B cell (primary cell): ENCODE measurements at regions not wholly inside any gene's neighbourhood (a gene's known extent, or its start where the extent isn't known, plus 50 kb on each side); places are given as distances from the start of the nearest gene placed in this dataset.

ENCODE experiments used
- ATAC-seq: fragments of 200-7000 bp; cut with Tn5 transposase; one replicate; pipeline ENCODE4 v1.10.0; 2021; ENCODE audit warnings: low read depth, mild to moderate bottlenecking, moderate number of reproducible peaks, moderate library complexity
- CTCF ChIA-PET: fragments of 350-600 bp; sonication (Branson Sonifier 250); formaldehyde crosslinking; loops from one replicate; lab custom pipeline; 2021; ENCODE audit warnings: antibody characterized with exemption, inconsistent platforms; lab: Charles Lee
- POLR2A ChIA-PET: fragments of 350-600 bp; sonication (Branson Sonifier 250); formaldehyde crosslinking; loops from one replicate; lab custom pipeline; 2021; ENCODE audit warnings: antibody characterized with exemption; lab: Charles Lee
- DNase-seq: peaks from one replicate; pipeline ENCODE4 v3.0.0; 2013
- H2AFZ ChIP-seq: 2 replicates; pipeline ENCODE4 v1.6.1; 2012; ENCODE audit warnings: mild to moderate bottlenecking, low read depth, low read length; ENCODE audit not compliant: insufficient read depth, poor library complexity, severe bottlenecking
- H3K27ac ChIP-seq, 2 donors: 1 replicate in 1 of 2; 2 replicates in 1 of 2; pipeline ENCODE4 v1.5.1; 2012 to 2013; ENCODE audit warnings: low read length in 2 of 2, mild to moderate bottlenecking in 2 of 2, moderate library complexity in 1 of 2
- H3K27me3 ChIP-seq, 4 experiments: fragments of 200-600 bp in 1 of 4; sonication (generic) in 1 of 4; replicated peaks in 1 of 4; 1 replicate in 2 of 4; 2 replicates in 2 of 4; pipeline versions ENCODE4 v1.6.1 to v1.7.0; 2013 to 2016; ENCODE audit warnings: low read length in 3 of 4, mild to moderate bottlenecking in 2 of 4, mixed read lengths in 1 of 4, moderate library complexity in 1 of 4; ENCODE audit not compliant: insufficient read depth in 4 of 4, control insufficient read depth in 3 of 4; ENCODE audit errors: control extremely low read depth in 1 of 4
- H3K36me3 ChIP-seq, 2 experiments: replicated peaks in 1 of 2; 1 replicate in 1 of 2; 2 replicates in 1 of 2; pipeline versions ENCODE4 v1.6.1 to v1.7.1; 2013; ENCODE audit warnings: low read length in 1 of 2; ENCODE audit not compliant: insufficient read depth in 2 of 2, control insufficient read depth in 1 of 2; ENCODE audit errors: control extremely low read depth in 1 of 2, extremely low read depth in 1 of 2
- H3K4me1 ChIP-seq, 2 donors: fragments of 200-600 bp in 1 of 2; sonication (generic) in 1 of 2; 1 replicate in 1 of 2; 2 replicates in 1 of 2; pipeline versions ENCODE4 v1.5.1 to v1.6.1; 2013 to 2017; ENCODE audit warnings: low read length in 2 of 2; ENCODE audit not compliant: control insufficient read depth in 2 of 2, insufficient read depth in 2 of 2
- H3K4me2 ChIP-seq: replicated peaks from 2 replicates; pipeline ENCODE3; 2012; ENCODE audit warnings: mild to moderate bottlenecking, low read depth, low read length; ENCODE audit not compliant: poor library complexity, severe bottlenecking
- H3K4me3 ChIP-seq, 5 experiments: fragments of 200-600 bp in 1 of 5; sonication (generic) in 1 of 5; 1 replicate in 3 of 5; 2 replicates in 2 of 5; pipeline versions ENCODE4 v1.5.1 to v1.7.0; 2011 to 2016; ENCODE audit warnings: low read length in 4 of 5, mild to moderate bottlenecking in 4 of 5, low read depth in 2 of 5, control low read depth in 1 of 5, moderate library complexity in 1 of 5; ENCODE audit not compliant: insufficient read depth in 1 of 5; ENCODE audit errors: control extremely low read depth in 1 of 5, extremely low read depth in 1 of 5
- H3K79me2 ChIP-seq: fragments of 200-600 bp; sonication (generic); one replicate; pipeline ENCODE4 v1.6.0; 2016; ENCODE audit warnings: low read length; ENCODE audit not compliant: control insufficient read depth, insufficient read depth
- H3K9ac ChIP-seq: fragments of 200-600 bp; sonication (generic); 2 replicates; pipeline ENCODE4 v1.6.1; 2017; ENCODE audit warnings: mild to moderate bottlenecking, low read length, moderate library complexity
- H3K9me3 ChIP-seq, 3 donors: one replicate each; pipeline versions ENCODE4 v1.6.1 to v1.7.1; 2013; ENCODE audit warnings: low read length in 2 of 3; ENCODE audit not compliant: control insufficient read depth in 2 of 3, insufficient read depth in 1 of 3; ENCODE audit errors: control extremely low read depth in 1 of 3
- H4K20me1 ChIP-seq: 2 replicates; pipeline ENCODE4 v1.6.0; 2012; ENCODE audit warnings: mild to moderate bottlenecking, low read length; ENCODE audit not compliant: insufficient read depth, control insufficient read depth, poor library complexity, severe bottlenecking
- H3K27ac Mint-ChIP-seq: one replicate; pipeline ENCODE4 v1.8.0; 2021; ENCODE audit warnings: mixed read lengths
- H3K27me3 Mint-ChIP-seq: one replicate; pipeline ENCODE4 v1.8.0; 2021; ENCODE audit warnings: mixed read lengths
- H3K4me1 Mint-ChIP-seq: one replicate; pipeline ENCODE4 v1.8.0; 2021; ENCODE audit warnings: mixed read lengths
- H3K4me3 Mint-ChIP-seq: one replicate; pipeline ENCODE4 v1.8.0; 2021; ENCODE audit warnings: mixed read lengths
- H3K9me3 Mint-ChIP-seq: one replicate; pipeline ENCODE4 v1.8.0; 2022; ENCODE audit warnings: mixed read lengths; ENCODE audit not compliant: insufficient read depth
- EZH2 ChIP-seq: IDR thresholded peaks from 2 replicates; pipeline ENCODE4 v1.6.1; 2012; ENCODE audit warnings: borderline replicate concordance, low read depth, mild to moderate bottlenecking, moderate library complexity, low read length; ENCODE audit not compliant: insufficient read depth, poor library complexity, severe bottlenecking
- WGBS: methylation state at CpG from one replicate; pipeline ENCODE4 v1.1.5; 2013; ENCODE audit warnings: missing lambda C conversion rate; ENCODE audit not compliant: insufficient coverage; 5-methylcytosine and 5-hydroxymethylcytosine counted together
- intact Hi-C: fragments of 100-400 bp; cut with micrococcal nuclease; formaldehyde crosslinking; loops from one replicate; pipeline ENCODE4 v1.10.0; 2022
- TF ChIP-seq, protein P1 (sequence below): fragments of 200-600 bp; IDR thresholded peaks from one replicate; pipeline ENCODE4 v1.8.0; 2022; ENCODE audit warnings: antibody characterized with exemption, mild to moderate bottlenecking

DNA sequence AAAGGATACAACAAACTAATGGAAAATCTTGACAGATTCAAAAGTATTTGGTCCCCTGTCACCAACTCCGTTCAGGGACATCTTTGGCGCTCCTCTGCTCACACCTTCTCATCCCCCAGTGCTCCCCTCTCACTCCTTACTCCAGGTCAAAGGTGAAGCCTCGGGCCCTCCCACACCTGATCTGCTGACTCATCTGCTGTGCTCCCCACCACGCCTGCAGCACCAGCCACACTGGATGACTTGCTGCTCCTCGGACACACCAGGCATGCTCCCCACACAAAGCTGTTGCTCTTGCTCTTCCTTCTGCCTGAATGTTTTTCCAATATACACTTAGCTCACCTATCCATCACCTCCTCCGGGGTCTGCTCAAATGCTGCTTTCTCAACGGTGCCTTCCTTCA, 123.4 kb downstream of the ESM1 start:
- no peaks in the 10 kb centered on the region for H4K20me1 ChIP-seq
- intact Hi-C loops = no loop called here
- DNase-seq (no peak), ATAC-seq (no peak)
- peaks cover 2 to 19% (median 3%) of the 10 kb centered on the region in 3 donors for H3K9me3 ChIP-seq
- peaks cover 0 to 3% (median 0%) of the 10 kb centered on the region in 4 experiments for H3K27me3 ChIP-seq
- no peaks in the 10 kb centered on the region for H3K79me2 ChIP-seq
- H3K9ac ChIP-seq = no peak overlapping the region
- H3K4me1 ChIP-seq = peaks cover under 1 to 2% of the 10 kb centered on the region in 2 donors
- no peaks in the 10 kb centered on the region for H3K36me3 ChIP-seq
- Mint-ChIP-seq H3K4me1 (peaks cover under 1% of the 10 kb centered on the region), H3K27me3 (peaks cover 43% of the 10 kb centered on the region), H3K27ac (no peak overlapping the region), H3K4me3 (no peak overlapping the region), H3K9me3 (peaks cover 15% of the 10 kb centered on the region)
- TF ChIP-seq, protein P1, sequence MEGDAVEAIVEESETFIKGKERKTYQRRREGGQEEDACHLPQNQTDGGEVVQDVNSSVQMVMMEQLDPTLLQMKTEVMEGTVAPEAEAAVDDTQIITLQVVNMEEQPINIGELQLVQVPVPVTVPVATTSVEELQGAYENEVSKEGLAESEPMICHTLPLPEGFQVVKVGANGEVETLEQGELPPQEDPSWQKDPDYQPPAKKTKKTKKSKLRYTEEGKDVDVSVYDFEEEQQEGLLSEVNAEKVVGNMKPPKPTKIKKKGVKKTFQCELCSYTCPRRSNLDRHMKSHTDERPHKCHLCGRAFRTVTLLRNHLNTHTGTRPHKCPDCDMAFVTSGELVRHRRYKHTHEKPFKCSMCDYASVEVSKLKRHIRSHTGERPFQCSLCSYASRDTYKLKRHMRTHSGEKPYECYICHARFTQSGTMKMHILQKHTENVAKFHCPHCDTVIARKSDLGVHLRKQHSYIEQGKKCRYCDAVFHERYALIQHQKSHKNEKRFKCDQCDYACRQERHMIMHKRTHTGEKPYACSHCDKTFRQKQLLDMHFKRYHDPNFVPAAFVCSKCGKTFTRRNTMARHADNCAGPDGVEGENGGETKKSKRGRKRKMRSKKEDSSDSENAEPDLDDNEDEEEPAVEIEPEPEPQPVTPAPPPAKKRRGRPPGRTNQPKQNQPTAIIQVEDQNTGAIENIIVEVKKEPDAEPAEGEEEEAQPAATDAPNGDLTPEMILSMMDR = no peak
- no peak for TF ChIP-seq EZH2
- ChIA-PET POLR2A (no interaction called here), CTCF (interaction anchor here (1.1 kb wide), 1 partner anchor 17 kb away, joined by 5 read pairs; no protein-coding TSS in a partner anchor)
- H2AFZ ChIP-seq = no peak overlapping the region
- WGBS = 64% methylated on average over 7 of the region's 7 CpGs
- H3K4me3 ChIP-seq = no peak overlapping the region
- H3K27ac ChIP-seq = no peak overlapping the region
- H3K4me2 ChIP-seq = no peak overlapping the region

DNA sequence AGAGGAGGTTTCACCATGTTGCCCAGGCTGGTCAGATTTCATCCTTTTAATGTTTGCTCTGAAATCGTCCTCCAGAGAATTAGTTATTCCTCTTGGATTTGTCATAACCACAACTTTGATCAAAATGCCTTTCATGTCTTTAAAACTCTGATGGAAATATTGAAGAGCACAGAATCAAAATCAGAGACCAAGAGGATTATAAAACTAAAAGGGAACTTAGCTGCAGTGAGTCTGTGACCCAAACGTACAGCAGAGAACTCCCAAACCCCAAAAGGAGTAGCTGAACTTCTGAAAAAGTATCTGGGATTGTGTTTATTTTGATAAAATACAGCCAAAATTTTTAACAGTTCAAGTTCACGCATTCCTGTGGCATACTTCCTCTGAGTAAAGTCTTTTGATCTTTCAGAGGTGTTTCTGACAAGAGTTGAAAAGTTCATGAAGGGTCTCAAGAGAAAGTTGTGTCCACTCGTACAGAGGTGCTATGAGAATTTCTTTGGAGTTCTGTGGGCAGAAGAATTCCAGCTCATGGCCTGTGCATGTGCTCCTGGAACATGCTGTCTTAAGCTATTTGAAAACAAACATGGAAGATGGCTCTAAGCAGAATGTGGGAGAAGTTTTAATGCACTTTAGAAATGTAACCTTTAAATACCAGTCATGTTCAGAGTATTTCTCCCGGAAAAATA, 124.0 kb downstream of the ESM1 start:
- 92% methylated on average over 2 of the region's 5 CpGs for WGBS

More for the DNA sequence above, 124.0 kb downstream of the ESM1 start:
- Mint-ChIP-seq H3K4me1 (no peaks in the 10 kb centered on the region), H3K9me3 (peaks cover 15% of the 10 kb centered on the region), H3K27ac (no peak overlapping the region), H3K27me3 (peaks cover 43% of the 10 kb centered on the region), H3K4me3 (no peak overlapping the region)
- no peaks in the 10 kb centered on the region for H3K36me3 ChIP-seq
- TF ChIP-seq, protein P1 = no peak
- no peak for TF ChIP-seq EZH2
- H4K20me1 ChIP-seq = no peaks in the 10 kb centered on the region
- no peaks in the 10 kb centered on the region for H3K27me3 ChIP-seq
- POLR2A ChIA-PET = no interaction called here
- DNase-seq (no peak), ATAC-seq (no peak)
- H3K79me2 ChIP-seq = no peaks in the 10 kb centered on the region
- peaks cover 2 to 19% (median 6%) of the 10 kb centered on the region in 3 donors for H3K9me3 ChIP-seq
- H2AFZ ChIP-seq = no peak overlapping the region
- CTCF ChIA-PET = interaction anchor here (0.7 to 1.1 kb wide), 2 partner anchors 16 to 18 kb away, joined by 3 to 5 read pairs; no protein-coding TSS in a partner anchor
- H3K9ac ChIP-seq = no peak overlapping the region
- H3K4me3 ChIP-seq = no peak overlapping the region
- intact Hi-C loops = no loop called here
- H3K4me1 ChIP-seq = no peaks in the 10 kb centered on the region
- no peak overlapping the region for H3K4me2 ChIP-seq
- H3K27ac ChIP-seq = no peak overlapping the region
